NCI-H1105 (cell line): ENCODE measurements at regions not wholly inside any gene's neighbourhood (a gene's known extent, or its start where the extent isn't known, plus 50 kb on each side); places are given as distances from the start of the nearest gene placed in this dataset.

ENCODE experiments used
- DNase-seq: peaks from one replicate; lab custom pipeline; 2025; lab: John Stamatoyannopoulos, UW

DNA sequence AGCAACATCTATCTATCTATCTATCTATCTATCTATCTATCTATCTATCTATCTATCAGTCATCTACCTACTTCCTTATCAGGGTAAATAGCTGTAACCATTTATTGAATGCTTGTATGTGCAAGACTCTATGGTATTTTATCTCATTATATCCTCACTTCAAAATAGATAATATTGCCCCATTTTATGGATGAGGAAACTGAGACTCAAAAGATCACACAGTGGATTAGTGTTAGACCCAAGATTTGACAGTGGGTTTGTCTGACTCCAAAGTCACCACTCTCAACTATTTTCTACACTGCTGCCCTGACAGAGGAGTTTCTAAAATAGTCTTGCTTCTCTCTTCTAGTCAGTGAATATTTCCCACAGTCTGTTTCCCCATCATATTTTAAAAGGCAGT lies 94.3 kb upstream of the NR3C1 start:
- DNase-seq: no peak

DNA sequence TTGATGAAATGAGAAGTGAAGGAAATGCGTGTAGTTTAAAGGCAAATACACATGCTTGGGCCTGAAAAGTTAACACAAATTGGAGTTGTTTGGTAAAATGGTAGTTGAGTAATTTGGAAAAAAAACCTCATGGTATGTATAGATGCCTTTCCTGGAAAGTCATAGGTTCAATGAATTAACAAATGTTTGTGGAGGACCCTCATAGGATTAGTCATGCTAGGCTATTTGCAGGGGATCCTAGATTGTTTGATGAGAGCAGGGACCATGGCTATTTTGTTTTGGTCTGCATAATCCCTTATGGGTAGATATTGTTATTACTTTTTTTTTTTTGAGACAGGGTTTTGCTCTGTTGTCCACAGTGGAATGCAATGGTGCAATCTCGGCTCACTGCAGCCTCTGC lies 93.5 kb upstream of the NR3C1 start:
- no peak for DNase-seq

DNA sequence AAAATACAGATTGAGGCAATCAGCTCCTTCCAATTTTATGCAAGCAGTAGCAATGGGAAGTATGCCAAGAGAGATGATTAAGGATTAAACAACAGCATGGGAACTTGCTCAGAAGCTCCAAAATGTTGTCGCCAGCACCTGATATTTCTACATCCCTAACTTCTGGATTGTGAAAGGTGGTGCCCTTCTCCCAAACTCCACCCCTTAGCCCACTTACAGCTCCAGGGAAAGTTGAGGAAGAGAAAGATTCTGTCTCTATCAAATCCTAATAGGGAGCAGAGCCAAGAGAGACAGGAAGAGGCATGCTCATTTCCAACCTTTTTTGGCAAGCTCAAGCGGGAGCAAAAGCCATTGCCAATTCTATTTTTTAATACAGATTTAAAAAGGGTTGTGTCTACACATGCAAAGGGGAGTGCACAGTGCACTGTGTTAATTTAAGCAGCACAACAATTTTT lies 92.4 kb upstream of the NR3C1 start:
- peak; percentile 60 for DNase-seq

DNA sequence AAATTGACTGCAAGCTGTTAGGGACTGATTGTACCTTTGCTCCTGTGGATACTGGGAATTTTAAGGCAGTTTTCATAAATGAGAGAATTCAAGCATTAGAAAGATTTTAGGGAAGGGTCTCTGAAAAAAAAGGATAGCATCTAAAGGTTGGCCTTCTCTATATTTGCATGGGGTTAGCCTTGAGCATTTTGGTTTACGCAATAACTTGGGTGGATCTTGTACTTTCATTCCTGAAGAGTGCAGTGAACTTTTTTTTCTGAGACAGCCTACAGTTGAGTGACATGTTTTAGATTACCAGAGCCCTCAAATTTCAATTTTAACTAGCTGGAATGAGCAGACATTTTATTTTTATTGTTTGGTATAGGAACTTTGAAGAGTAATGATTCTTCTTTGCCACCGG lies 91.6 kb upstream of the NR3C1 start:
- no peak for DNase-seq

DNA sequence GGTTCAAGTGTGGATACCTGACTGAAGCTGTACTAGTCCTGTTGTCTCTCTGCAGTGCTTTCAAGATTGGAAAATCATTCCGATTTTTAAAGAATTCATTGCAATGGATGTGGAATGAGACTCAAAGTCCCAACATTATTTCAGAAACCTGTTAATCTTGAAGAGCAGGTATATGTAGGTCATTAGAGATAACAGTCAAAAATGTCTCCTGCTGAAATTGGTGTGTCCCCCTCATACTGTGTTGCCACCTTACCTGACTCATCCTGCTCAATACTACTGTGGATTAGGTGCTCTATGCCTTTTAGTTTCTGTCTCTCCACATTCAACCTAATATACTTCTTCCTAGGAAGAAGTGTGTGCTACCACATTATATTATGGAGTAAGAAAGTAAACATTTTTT lies 91.1 kb upstream of the NR3C1 start:
- no peak for DNase-seq

DNA sequence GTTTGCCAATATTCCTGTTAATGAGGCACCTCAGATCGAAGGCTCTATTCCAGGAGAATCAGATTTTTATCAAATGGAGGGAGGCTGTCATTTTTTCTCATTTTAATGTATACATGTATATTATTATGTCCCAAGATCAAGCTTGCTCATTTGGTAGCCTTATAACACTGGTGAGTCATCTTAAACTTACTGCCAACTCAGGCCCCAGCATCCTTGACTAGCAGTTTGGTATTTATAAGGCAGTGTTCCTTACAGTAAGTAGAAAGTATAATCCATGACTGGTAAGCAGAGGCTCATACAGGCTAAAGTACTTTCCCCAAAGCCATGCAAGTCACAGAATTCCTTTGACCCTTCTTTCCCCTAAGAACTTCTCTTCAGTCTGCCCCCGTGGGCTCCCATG lies 90.7 kb upstream of the NR3C1 start:
- DNase-seq: no peak

DNA sequence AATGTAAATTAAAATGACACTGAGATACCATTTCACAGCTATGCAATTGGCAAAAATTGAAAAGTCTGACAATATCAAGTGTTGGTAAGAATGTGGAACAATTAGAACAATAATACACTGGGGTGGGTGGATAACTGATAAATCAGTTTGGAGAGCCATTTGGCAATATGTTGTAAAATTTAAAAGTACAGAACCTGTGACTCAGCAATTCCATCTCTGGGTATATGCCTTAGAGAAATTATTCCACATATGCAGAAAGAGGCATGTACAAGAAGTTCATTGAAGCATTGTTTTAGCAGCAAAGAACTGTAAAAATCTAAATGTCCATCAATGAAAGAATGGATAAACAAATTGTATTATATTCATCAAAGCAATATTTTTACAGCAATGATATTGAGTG lies 89.3 kb upstream of the NR3C1 start:
- DNase-seq: no peak

DNA sequence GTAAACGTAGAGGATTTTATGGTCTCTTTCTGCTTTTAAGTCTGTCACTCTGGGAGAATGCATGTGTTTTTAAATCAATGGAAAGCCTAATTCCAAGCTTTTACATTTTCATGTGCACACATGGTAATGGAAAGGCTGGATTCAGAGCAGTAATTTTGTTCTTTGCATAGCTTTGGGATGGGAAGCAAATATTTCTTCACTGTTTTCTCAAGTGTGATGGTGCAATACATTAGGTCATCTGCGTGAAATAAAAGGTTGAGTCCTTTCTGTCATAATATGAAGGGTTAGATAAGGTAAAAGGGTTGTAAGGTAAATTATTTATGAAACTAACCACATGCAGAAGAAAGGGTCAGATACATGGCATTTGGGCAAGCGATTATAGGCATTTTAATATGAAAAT lies 88.2 kb upstream of the NR3C1 start:
- no peak for DNase-seq

DNA sequence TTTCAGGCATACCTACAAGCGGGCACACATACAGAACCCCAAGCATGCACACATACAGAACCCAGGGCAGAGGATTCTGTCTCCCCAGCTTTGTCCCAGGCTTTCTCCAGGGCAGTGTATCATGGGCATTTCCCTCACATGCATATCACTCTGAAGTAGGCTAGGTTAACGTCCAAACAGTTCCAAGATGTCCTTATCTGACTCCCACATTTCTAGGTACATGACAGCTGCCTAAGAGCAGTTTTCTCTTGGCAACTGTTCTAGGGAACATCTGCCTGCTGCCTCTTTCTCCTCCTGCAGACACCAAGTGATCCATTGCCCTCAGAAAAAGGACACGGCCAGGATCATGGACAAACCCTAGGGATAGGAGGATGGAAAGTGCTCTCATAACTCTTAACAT lies 84.9 kb upstream of the NR3C1 start:
- no peak for DNase-seq

DNA sequence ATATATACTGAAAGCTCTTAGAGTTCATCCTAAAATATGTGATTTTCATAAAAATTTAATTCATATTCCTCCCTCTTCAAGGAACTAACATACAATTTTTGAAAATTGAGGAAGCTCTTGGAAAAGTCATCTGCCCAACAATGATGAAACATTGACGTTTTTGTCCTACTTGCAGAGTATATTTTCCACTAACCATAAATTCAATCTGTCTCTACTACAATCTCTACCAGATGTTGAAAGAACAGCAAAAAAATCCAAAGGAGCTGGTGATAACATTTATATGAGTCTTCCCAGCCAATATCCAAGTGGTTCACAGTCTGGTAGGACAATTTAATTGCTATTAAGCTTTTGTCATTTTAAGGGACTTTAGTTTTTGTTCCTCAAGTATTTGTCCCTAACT lies 81.1 kb upstream of the NR3C1 start:
- DNase-seq: no peak

DNA sequence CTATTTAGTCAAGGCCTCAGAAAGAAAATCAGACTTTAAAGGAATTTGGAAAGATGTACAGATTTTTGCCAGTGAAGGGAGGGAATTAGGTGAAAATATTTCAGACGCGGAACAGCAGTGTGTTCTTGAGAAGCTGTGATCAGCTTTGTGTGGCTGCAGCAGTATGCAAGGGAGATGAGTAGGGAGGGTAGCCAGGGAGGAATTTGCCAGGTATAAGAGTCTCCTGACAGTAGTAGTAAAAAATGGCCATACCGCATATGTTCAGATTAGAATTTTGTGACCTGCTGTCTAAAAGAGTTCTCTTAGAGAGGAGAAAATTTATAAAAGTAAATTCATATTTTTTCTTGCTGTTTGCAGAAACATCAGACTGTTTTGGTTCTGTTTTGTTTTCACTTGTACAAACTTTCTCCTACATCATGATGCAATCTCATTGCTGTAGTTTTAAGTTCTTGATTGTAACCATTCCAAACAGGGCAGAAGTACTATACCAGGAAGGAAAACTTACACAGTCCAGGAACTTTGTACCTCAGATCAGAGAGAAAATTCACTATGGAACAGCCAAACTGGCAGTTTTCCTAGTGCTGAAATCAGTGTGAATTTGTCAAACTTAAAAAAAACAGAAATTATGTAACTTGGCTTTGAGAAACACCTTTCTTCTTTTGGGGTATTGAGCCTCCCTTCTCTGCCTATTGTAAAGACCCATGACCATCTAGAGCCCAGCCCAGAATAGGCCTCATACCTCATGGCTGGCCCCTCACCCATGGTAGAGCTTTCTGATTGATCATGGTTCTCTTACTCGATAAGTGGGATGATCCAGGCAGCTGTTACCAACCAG lies 78.4 kb upstream of the NR3C1 start:
- no peak for DNase-seq

DNA sequence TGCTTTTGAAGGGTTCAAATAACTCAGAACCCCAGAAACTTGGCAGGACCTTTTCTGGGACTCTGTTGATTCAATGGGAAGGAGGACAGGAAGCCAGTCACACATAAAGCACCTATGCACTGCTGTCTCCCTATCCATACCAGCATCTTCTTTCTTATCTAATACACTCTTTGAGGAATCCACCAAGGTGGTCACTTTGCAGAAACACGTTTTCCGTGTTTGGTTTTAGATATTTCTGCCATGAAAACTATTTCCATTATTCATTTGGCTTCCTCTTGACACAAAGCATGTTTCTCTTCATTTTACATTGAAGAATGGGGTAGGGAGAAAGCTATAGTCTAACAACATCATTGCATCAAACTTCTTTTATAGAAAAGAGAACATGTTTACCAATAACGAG lies 76.5 kb upstream of the NR3C1 start:
- DNase-seq: no peak

DNA sequence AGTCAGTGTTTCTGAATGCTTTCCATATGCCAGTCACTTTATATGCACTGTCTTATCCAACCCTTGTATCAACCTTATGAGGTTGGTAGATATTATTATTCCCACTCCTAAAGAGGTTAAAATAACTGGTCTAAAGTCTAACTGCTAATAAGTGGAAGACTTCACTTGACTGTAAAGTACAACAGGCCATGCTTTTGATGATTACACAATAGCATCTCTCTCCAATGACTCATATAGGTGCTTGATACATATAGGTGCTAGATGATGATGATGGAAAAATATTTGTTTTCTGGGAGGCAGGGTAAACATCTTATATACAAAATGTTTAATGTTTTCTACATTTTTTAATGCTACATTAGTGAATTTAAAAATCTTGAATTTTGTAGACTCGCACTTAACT lies 75.9 kb upstream of the NR3C1 start:
- DNase-seq: no peak

DNA sequence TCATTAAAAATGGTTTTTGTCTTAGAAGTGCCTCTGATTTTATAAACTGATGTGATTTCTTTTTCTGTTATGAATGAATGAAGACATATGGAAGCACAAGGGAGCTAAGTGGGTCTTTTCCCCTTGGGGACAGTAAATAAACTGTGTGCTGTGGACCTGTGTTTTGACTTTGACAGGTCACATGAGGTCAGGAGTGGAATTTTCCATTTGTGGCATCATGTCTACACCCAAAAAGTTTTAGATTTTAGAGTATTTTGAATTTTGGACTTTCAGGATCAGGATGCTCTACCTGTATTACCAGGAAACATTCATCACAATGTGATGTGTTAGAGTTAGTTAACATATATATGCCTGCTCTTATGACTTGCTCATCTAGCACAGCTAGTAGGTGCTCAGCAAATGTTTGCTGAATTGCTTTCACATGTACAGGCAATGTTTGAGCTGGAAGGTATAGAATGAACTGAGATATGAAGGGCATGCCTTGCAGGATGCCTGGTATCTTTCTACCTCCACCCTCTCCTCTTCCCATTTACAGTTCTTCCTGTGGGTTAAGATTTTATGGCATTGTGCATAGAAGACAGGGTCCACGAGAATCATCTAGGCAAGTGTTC lies 73.2 kb upstream of the NR3C1 start:
- DNase-seq: no peak

DNA sequence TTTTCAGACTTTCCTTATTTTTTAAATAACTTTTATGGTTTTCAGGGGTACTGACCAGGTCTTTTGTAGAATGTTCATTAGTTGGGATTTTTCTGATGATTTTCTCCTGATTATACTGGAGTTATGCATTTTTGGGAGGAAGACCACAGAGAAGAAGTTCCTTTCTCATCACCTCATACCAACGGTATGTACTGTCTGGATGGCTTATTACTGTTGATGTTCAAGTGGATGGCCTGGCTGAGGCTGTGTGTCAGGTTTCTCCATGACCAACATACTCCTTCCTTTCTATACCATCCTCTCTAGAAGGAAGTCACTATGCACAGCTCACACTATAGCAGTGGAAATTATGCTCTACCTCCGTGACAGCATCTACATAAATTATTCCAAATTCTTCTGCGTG lies 71.1 kb upstream of the NR3C1 start:
- no peak for DNase-seq

DNA sequence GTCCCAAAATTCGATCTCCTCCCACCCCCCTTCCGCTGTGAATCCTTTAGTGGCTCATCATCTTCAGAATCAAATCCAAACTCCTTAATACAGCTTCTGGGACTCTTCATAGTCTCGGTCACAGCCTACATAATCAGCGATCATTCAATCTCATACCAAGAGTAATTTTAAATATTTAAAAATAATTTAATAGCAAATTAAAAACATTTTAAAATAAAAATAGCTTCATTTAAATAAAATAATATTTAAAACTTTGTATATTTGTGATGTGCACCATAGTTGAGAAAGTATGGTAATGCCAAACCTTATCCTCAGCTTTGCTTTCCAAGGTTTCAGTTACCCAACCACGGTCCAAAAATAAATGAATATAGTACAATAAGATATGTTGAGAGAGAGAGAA lies 70.0 kb upstream of the NR3C1 start:
- no peak for DNase-seq

DNA sequence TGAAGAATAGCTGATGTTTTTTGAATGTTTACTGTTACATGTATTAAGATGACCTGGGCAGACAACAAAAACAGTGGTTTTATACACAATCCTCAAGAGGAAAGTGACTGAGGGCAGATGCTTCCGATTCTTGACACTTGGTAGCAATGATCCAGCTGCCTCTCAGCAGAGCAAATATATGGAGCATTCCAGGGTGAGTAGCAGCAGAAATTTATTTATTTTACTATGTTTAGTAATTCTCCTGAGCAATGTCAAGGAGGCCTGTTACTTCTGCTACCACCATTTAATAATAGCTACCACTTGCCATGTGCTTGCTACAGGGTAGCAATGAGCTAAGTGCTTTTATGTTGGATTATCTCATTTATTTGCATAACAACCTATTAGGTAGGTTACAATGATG lies 69.1 kb upstream of the NR3C1 start:
- no peak for DNase-seq

DNA sequence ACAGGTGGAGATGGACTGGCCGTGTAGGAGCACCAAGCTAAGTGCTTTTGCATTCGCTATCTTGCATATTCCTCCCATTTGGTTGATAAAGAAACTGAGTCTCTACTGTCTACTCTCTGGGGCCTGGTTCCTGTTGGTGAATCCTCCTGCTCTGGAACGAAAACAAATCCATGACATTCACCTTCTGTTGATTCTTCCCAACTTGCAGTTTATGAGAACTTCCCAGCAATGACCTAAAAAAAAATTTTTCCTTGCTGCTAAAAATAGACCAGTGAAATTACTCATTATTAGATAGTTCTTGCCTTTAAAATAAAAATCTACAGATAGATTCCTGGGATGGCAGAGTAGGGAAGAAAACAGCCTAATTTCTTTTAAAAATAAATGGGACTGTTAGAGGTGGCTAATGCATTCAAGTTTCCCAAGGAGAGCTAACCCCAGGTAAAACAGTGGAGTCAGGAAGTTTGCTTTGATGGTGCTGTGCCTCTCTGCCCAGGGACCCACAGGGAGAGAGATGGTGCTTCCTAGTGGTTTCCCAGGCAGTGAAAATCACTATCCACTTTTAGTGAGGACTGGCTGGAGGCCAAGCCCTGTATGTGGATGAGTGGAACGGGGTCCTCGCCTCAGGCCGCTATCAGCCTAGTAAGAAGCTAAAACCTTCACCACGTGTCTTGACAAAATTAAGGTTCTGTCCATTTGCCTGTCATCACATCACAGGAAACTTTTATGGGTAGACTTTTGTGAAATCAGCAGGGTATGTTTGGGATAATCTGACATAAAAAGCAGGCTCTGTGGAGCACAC lies 68.4 kb upstream of the NR3C1 start:
- no peak for DNase-seq

DNA sequence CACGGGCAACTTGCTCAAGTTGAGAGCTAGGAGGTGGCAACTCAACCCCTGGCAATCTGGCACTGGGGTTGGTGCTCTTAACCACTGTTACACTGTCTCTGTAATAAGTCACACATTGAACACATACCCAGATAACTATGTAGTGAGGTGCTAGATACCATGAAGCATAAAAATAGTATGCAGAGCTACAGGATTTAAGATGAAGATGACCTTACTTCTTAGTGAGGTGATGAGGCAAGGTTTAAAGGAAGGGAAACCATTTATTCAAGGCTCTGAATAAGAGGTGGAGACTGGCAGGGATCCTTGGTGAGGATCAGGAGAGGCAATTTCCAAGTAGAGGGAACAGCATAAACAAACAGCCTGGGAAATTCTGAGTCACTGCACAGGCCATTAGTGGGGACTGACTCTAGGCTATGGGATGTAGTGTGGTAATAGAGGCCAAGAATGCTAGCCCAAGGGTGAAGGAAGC lies 67.6 kb upstream of the NR3C1 start:
- DNase-seq: no peak

DNA sequence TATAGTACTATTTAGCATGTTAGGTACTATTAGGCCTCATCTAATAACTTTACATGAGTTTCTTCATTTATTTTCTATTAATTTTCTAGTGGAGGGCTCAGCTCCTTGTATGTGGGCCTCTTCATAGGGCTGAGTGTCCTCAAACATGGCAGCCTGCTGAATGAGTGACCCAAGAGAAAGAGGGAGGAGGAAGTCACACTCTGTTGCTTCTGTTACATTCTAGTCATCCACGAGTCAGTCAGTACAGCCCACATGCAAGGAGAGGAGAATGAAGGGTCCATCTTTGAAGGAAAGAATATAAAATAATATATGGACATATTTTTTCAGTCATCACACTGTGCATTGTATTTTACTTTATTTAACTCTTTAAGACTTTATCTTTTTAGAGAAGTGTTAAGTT lies 66.6 kb upstream of the NR3C1 start:
- no peak for DNase-seq

DNA sequence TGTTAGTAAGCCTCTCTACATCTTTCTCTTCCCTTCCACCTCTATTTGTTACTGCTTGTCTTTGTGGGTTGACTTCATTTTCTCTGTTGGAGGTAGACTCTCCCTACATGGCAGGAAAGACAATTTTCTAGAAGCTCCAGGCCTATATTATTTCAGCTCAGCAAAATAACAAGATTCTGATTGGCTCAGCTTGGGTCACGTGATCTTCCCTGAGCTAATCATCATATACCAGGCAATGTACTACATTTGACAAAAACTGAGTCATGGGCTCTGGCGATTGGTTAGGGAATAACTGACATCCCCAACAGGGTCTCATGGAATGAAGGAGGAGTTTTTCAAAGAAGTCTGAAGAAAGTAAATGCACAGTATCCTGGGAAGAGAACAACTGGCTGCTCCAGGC lies 65.6 kb upstream of the NR3C1 start:
- DNase-seq: no peak

DNA sequence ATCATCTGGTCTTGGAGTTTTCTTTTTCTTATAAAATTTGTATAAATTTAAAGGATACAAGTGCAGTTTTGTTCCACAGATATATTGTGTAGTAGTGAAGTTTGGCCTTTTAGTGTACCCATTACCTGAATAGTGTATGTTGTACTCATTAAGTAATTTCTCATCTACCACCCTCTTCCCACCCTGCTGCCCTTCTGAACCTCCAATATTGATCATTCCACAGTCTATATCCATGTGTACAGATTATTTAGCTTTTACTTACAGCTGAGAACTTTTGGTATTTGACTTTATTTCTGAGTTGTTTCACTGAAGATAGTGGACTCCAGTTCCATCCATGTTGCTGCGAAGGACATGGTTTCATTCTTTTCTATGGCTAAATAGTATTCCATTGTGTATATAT lies 63.1 kb upstream of the NR3C1 start:
- DNase-seq: no peak
